ENCODE measurements at regions not wholly inside any gene's neighbourhood (a gene's known extent, or its start where the extent isn't known, plus 50 kb on each side); places are given as distances from the start of the nearest gene placed in this dataset.

GRCh38 chr20:40949346-40949745 is 79.3 kb upstream of the TOP1 start:
- no peak for TF ChIP-seq REST (IDR thresholded peaks at IDR 0.05; ENCODE audit: low read depth)
- no peak for TF ChIP-seq USF1 (IDR thresholded peaks at IDR 0.05)
- TF ChIP-seq FOXM1 (IDR thresholded peaks at IDR 0.05; ENCODE audit: borderline replicate concordance, low read depth), result no peak
- TF ChIP-seq EGR1 (IDR thresholded peaks at IDR 0.05), result no peak
- no peak for TF ChIP-seq EP300 (IDR thresholded peaks at IDR 0.05; ENCODE audit: borderline replicate concordance)
- no peak for TF ChIP-seq CREB1 (IDR thresholded peaks at IDR 0.05; ENCODE audit: low read depth)
- TF ChIP-seq YY1 (IDR thresholded peaks at IDR 0.05; ENCODE audit: low read depth), result no peak
- TF ChIP-seq RAD21 (IDR thresholded peaks at IDR 0.05; ENCODE audit: low read depth), result no peak
- TF ChIP-seq TAF1 (IDR thresholded peaks at IDR 0.05; ENCODE audit: low read depth), result no peak
- TF ChIP-seq CEBPB (IDR thresholded peaks at IDR 0.05), result no peak
- TF ChIP-seq TEAD4 (IDR thresholded peaks at IDR 0.05), result no peak
- TF ChIP-seq MAX (IDR thresholded peaks at IDR 0.05), result no peak

Measured in Ishikawa (cell line).